ENCODE measurements at regions not wholly inside any gene's neighbourhood (a gene's known extent, or its start where the extent isn't known, plus 50 kb on each side); places are given as distances from the start of the nearest gene placed in this dataset.

GRCh38 chr21:20701235-20701634 lies 297.0 kb upstream of the NCAM2 start:
- Histone ChIP-seq H3K9me3 (peaks cover 0 to 6% (median 0%) of the 10 kb centered on the region in 12 donors), H3K4me1 (no peaks in the 10 kb centered on the region), H3K27me3 (no peaks in the 10 kb centered on the region), H3K4me3 (no peak overlapping the region), H3K36me3 (no peaks in the 10 kb centered on the region), H3K27ac (no peak overlapping the region)
- no peak for ATAC-seq
- no peak for DNase-seq
- TF ChIP-seq POLR2A (IDR thresholded peaks at IDR 0.05) = no peak
- TF ChIP-seq, protein P1, sequence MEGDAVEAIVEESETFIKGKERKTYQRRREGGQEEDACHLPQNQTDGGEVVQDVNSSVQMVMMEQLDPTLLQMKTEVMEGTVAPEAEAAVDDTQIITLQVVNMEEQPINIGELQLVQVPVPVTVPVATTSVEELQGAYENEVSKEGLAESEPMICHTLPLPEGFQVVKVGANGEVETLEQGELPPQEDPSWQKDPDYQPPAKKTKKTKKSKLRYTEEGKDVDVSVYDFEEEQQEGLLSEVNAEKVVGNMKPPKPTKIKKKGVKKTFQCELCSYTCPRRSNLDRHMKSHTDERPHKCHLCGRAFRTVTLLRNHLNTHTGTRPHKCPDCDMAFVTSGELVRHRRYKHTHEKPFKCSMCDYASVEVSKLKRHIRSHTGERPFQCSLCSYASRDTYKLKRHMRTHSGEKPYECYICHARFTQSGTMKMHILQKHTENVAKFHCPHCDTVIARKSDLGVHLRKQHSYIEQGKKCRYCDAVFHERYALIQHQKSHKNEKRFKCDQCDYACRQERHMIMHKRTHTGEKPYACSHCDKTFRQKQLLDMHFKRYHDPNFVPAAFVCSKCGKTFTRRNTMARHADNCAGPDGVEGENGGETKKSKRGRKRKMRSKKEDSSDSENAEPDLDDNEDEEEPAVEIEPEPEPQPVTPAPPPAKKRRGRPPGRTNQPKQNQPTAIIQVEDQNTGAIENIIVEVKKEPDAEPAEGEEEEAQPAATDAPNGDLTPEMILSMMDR (IDR thresholded peaks at IDR 0.05) = no peak
- 85 to 89% (median 87%) methylated on average over 6 of the region's 6 CpGs for WGBS, 4 donors
- intact Hi-C loops (cut with DNase I) = no loop called here

GRCh38 chr21:20703112-20703767 lies 295.0 kb upstream of the NCAM2 start:
- Histone ChIP-seq H3K27ac (no peak overlapping the region), H3K36me3 (no peaks in the 10 kb centered on the region), H3K4me3 (no peak overlapping the region), H3K9me3 (peaks cover 0 to 6% (median 0%) of the 10 kb centered on the region in 12 donors), H3K27me3 (no peaks in the 10 kb centered on the region), H3K4me1 (no peaks in the 10 kb centered on the region)
- TF ChIP-seq, protein P1 (IDR thresholded peaks at IDR 0.05) = no peak
- TF ChIP-seq POLR2A (IDR thresholded peaks at IDR 0.05) = no peak
- intact Hi-C loops (cut with DNase I) = no loop called here
- DNase-seq = no peak
- 70 to 79% (median 76%) methylated on average over 4 of the region's 4 CpGs for WGBS, 4 donors
- no peak for ATAC-seq

DNA sequence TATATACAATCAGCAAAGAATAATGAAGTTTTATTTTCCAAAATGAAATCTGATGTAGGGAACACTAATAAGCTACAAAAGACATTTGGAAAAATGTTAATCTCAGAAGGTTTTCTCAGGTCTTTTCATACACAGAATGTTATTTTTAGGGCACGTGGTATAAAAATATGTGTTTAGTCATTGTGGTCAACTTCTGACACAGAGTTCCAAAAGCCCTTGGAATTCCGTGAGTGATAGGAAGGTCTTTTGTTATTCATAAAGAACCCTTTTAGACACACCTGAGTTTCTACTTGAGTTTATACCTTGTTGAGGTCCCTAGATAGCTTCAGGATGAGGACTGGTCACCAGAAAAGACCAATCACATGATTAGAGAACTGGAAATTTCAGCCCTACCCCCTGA lies 277.6 kb upstream of the NCAM2 start:
- H3K36me3 ChIP-seq = no peaks in the 10 kb centered on the region
- no peak for ATAC-seq
- H3K27me3 ChIP-seq = no peaks in the 10 kb centered on the region
- H3K9me3 ChIP-seq = peaks cover 0 to 11% (median 0%) of the 10 kb centered on the region in 12 donors
- TF ChIP-seq POLR2A (IDR thresholded peaks at IDR 0.05) = no peak
- TF ChIP-seq, protein P1 (IDR thresholded peaks at IDR 0.05) = no peak
- H3K27ac ChIP-seq = no peak overlapping the region
- intact Hi-C loops (cut with DNase I) = no loop called here
- H3K4me1 ChIP-seq = no peaks in the 10 kb centered on the region
- DNase-seq = no peak
- 64 to 69% (median 66%) methylated on average over 2 of the region's 2 CpGs for WGBS, 4 donors
- H3K4me3 ChIP-seq = no peak overlapping the region

DNA sequence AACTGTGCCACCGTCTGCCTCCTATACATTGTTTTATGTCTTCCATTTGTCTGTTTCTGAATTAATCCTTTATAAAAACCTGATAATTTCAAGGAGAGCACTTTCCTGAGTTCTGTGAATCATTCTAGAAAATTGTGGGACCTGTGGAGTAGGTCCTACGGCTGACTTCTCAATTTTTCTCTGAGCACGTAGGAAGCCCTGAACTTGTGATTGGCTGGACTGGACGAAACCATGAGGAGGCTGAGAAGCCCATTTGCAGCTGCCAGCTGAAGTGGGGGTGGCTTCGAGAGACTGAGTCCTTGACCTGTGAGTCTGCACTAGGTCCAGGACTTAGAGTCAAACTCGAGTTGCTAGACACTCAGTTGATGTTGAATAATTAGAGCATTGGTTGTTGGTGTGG lies 277.1 kb upstream of the NCAM2 start:
- DNase-seq = no peak
- Histone ChIP-seq H3K27me3 (no peaks in the 10 kb centered on the region), H3K9me3 (peaks cover 0 to 11% (median 0%) of the 10 kb centered on the region in 12 donors), H3K4me1 (no peaks in the 10 kb centered on the region), H3K27ac (no peak overlapping the region), H3K4me3 (no peak overlapping the region), H3K36me3 (no peaks in the 10 kb centered on the region)
- WGBS, 4 donors = 75 to 81% (median 81%) methylated on average over 6 of the region's 6 CpGs
- ATAC-seq = no peak
- intact Hi-C loops (cut with DNase I) = no loop called here
- no peak for TF ChIP-seq POLR2A (IDR thresholded peaks at IDR 0.05)
- TF ChIP-seq, protein P1 (IDR thresholded peaks at IDR 0.05) = no peak

All from heart left ventricle (tissue), 16 donors.